GM12891 (cell line): ENCODE measurements at regions not wholly inside any gene's neighbourhood (a gene's known extent, or its start where the extent isn't known, plus 50 kb on each side); places are given as distances from the start of the nearest gene placed in this dataset.

Experiments used
- DNase-seq: peaks from one replicate; pipeline ENCODE4 v3.0.0; 2011; ENCODE audit warnings: low spot score; ENCODE audit not compliant: insufficient read length
- FAIRE-seq: peaks from 2 replicates; lab custom pipeline; 2011; peaks lifted over from hg19 to GRCh38; lab: Jason Lieb, UNC
- PAX5 ChIP-seq: IDR thresholded peaks from 2 replicates; pipeline ENCODE4 v1.6.1; 2011; ENCODE audit warnings: low read length, moderate library complexity, mild to moderate bottlenecking; ENCODE audit not compliant: insufficient read depth, severe bottlenecking
- POLR2A ChIP-seq: IDR thresholded peaks from 2 replicates; pipeline ENCODE4 v1.6.1; 2011; ENCODE audit warnings: low read depth, low read length, control low read depth
- POLR2AphosphoS5 ChIP-seq: IDR thresholded peaks from 2 replicates; pipeline ENCODE4 v1.6.1; 2011; ENCODE audit warnings: low read depth, low read length, control low read depth
- POU2F2 ChIP-seq: IDR thresholded peaks from 2 replicates; pipeline ENCODE4 v1.6.1; 2011; ENCODE audit warnings: low read depth, mild to moderate bottlenecking, control low read depth, low read length, moderate library complexity
- SPI1 ChIP-seq: IDR thresholded peaks from 2 replicates; pipeline ENCODE4 v1.6.1; 2011; ENCODE audit warnings: low read depth, low read length, control low read depth
- TAF1 ChIP-seq: IDR thresholded peaks from 2 replicates; pipeline ENCODE4 v1.6.1; 2011; ENCODE audit warnings: low read depth, low read length, control low read depth

DNA sequence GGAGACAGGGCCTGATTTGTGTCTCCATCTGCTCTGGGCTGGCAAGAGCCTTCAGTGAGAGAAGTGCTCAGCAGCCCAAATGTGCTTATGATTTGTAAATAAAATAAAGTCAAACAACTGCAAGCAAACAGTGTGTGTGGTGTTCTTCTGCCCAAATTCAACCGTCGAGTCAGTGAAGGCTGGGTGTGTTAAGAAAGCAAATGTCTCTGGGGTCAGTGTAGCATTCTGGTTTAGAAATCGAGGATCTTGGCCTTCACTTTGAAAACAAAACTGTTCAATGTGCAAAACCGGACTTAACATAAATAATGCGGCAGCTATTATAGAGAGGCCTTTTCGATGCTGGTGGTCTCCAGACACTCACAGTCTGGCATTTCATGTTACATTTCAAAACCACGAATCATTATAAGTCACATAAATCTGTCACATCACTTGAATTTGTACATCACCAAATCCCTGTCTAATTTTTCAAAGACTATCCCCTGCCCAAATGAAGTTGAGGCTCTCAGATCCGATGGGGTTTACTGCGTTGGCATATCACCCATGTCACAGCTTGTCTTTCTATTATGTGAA lies 158.6 kb upstream of the MYOCD start:
- DNase-seq, result no peak
- TF ChIP-seq PAX5 (no peak), POU2F2 (no peak), POLR2AphosphoS5 (no peak), TAF1 (no peak), POLR2A (no peak), SPI1 (no peak)
- no peak for FAIRE-seq

- no peak for TF ChIP-seq POU2F2
- TF ChIP-seq POLR2AphosphoS5, result no peak
- TF ChIP-seq SPI1, result no peak
- TF ChIP-seq TAF1, result no peak
- TF ChIP-seq PAX5, result no peak
- TF ChIP-seq POLR2A, result no peak
- no peak for FAIRE-seq
- DNase-seq, result no peak
Observed at GRCh38 chr17:12509801-12510200, 155.9 kb upstream of the MYOCD start.

GRCh38 chr17:12510535-12510934 lies 155.2 kb upstream of the MYOCD start:
- DNase-seq (no peak), FAIRE-seq (no peak)
- no peak for TF ChIP-seq SPI1
- TF ChIP-seq POU2F2, result no peak
- no peak for TF ChIP-seq POLR2A
- TF ChIP-seq TAF1, result no peak
- TF ChIP-seq PAX5, result no peak
- TF ChIP-seq POLR2AphosphoS5, result no peak

DNA sequence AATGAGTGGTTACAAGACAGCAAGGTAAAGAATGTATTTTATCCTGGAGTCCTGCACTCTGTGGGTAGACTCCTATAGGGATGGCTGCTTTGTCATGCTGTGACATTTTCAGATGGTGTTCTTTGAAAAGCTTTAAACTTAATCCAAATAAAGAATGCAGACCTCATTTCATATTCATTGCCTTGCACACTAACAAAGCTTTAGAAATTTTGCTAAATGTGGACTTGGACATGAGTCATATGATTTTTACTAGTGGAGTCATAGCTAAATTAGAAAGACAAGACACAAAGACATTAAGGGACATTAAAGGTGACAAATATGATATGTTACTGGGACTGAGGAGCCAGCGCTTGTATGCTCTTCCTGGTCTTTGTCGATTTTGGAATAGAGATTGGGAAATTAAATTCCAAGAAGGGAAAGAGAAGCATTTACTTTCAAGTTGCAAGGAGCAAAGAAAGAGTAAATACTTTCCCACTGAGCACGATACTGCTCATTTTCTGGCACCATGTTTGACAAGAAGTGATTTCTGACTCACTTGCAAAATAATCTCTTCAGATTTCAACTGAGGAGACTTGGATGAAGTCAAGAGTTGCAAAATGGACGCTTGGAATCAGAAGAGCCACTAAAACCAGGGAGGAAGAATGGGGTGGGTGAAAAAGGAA lies 152.9 kb upstream of the MYOCD start:
- TF ChIP-seq PAX5 (no peak), POLR2AphosphoS5 (no peak), POU2F2 (no peak), TAF1 (no peak), POLR2A (no peak), SPI1 (no peak)
- FAIRE-seq (no peak), DNase-seq (no peak)

DNA sequence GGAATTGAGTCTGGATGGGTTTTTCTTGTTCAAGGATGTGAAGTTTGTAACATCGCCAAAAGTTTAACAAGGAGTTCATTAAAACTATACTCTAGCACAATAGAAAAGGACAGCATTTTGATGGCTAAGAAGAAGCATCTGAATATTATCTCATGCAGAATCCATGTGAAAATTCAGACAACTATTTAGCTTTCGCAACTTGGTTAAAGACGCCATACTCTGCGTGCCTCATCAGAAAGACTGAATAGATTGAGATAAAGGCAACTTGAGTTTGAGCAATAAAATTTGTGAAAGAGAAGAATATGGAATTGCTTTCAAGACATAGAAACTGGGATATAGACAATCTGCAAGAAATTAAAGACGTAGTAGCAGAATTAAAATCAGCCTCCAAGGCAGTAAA lies 151.1 kb upstream of the MYOCD start:
- DNase-seq, result no peak
- no peak for FAIRE-seq
- TF ChIP-seq POLR2A (no peak), POU2F2 (no peak), POLR2AphosphoS5 (no peak), TAF1 (no peak), SPI1 (no peak), PAX5 (no peak)

DNA sequence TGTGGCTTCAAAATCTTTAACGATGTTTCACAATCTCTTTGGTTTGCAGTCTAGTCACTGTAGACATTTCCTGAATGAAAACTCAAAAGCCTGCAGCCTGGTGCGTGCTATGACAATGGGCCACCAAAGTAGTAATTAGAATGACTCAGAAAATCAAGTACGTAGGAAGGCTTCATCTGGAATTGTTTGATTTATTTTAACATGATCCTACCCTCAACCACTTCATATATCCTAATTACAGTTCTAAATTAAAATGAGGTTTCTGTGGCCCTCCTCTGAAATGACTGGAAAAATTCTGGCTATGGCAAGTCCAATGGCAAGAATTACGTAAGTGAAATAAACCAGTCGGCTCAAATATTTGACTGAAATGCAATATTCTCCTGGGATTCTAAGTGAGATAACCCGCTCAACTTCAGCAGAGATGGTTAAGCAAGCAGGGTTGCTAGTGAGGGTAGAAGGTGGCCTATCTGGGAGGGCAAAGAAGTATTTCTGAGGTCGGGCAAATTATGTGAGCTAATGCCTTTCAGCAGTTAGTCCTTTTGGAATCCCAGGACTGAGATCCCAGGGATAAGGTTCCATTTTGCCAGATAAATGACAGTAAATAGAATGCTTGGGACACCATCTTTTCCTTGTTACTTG lies 145.6 kb upstream of the MYOCD start:
- DNase-seq (no peak), FAIRE-seq (no peak)
- no peak for TF ChIP-seq POLR2AphosphoS5
- no peak for TF ChIP-seq POU2F2
- no peak for TF ChIP-seq SPI1
- TF ChIP-seq PAX5, result no peak
- TF ChIP-seq POLR2A, result no peak
- TF ChIP-seq TAF1, result no peak

DNA sequence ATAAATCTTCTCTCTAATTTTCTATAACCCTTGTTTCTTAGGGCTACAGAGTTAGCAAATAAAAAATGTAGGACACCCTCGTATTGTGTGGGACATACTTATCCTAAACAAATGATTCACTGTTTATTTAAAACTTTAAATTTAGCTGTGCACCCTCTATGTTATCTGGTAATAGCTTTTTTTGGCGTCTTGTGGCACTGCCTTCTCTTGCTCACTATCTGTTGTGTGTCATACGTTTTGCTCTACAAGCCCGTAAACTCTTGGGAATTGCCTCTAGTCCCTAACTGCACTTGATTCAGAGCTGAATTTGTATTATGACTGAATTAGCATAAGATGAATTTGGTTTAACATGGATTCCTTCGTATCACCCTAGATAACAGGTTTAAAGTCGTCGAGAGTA lies 144.3 kb upstream of the MYOCD start:
- TF ChIP-seq POLR2AphosphoS5 (no peak), PAX5 (no peak), POU2F2 (no peak), SPI1 (no peak), POLR2A (no peak), TAF1 (no peak)
- FAIRE-seq, result no peak

DNA sequence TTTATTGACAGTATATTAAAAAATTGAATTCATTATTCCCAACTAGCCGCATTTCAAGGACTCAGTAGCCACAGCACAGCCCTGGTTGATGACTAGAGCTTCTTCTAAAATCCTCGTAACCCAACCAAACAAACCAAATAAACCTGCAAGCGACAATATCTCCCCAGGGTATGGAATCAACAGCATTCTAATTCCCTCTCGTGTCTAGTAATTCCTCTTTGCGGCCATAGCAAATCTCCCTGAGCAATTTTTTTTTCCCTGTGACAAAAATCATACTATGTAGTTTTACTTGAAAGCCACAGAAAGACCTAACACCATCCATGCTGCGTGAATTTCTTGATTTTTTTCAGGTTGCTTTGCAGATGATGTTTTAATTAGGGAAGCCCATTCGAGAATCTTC lies 143.4 kb upstream of the MYOCD start:
- FAIRE-seq (no peak), DNase-seq (no peak)
- TF ChIP-seq POLR2A (no peak), POLR2AphosphoS5 (no peak), PAX5 (no peak), POU2F2 (no peak), SPI1 (no peak), TAF1 (no peak)

More for the DNA sequence above, 144.3 kb upstream of the MYOCD start:
- DNase-seq, result no peak

DNA sequence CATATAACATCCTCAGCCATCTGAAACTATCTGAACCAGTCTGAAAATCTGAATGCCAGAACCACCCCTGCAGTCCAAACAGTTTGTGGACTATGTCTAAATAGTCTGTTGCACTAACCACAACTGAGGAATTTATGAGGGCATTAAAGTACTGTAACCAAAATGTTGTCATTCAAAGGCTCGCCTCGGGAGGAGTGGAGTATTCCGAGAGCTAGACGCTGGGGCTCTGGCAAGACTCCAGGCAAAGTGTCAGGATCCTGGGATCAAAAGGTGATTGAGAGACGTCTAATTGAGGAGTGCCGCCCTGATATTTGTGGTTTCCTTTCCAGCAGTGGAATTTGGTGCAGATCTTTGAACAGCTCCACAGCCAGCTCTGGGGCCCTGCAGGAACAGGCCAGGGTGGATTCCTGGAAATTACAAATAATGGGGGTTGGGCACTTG lies 142.9 kb upstream of the MYOCD start:
- no peak for DNase-seq
- no peak for FAIRE-seq

More for the DNA sequence above, 142.9 kb upstream of the MYOCD start:
- TF ChIP-seq POLR2AphosphoS5 (no peak), TAF1 (no peak), PAX5 (no peak), POU2F2 (no peak), POLR2A (no peak), SPI1 (no peak)
